GM21723 (cell line): ENCODE measurements at regions not wholly inside any gene's neighbourhood (a gene's known extent, or its start where the extent isn't known, plus 50 kb on each side); places are given as distances from the start of the nearest gene placed in this dataset.
"Not testable (repeated sequence)": the region's sequence is repeated elsewhere in the genome, so short reads cannot be mapped to it uniquely, and the experiment has no call there.

Source experiments
- ATAC-seq: cut with Tn5 transposase; IDR thresholded peaks from one replicate; pipeline ENCODE4 v1.9.1; 2021; ENCODE audit warnings: mild to moderate bottlenecking, moderate library complexity; ENCODE audit not compliant: unreplicated experiment

- no peak for ATAC-seq
Observed at GRCh38 chr7:109696723-109697122, 1127.0 kb downstream of the DNAJB9 start.

DNA sequence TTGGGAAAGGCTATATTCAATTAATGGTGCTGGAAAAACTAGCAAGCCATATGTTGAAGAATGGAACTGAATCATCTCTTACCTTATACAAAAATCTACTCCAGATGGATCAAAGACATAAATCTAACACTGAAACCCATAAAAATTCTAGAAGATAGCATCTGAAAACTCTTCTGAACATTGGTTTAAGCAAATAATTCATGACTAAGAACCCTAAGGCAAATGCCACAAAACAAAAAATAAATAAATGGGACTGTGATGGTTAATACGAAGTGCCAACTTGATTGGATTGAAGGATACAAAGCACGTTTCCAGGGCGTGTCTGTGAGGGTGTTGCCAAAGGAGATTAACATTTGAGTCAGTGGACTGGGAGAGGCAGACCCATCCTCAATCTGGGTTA lies 1130.0 kb downstream of the DNAJB9 start:
- ATAC-seq = no peak

DNA sequence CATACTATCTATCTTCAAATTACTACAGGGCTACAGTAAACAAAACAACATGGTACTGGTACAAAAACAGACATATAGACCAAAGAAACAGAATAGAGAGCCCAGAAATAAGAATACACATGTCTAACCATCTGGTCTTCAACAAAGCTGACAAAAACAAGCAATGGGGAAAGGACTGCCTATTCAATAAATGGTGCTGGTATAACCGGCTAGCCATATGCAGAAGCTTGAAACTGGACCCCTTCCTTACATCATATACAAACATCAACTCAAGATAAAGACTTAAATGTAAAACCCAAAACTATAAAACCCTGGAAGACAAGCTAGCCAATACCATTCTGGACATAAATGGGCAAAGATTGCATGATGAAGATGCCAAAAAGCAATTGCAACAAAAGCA lies 1143.7 kb downstream of the DNAJB9 start:
- ATAC-seq = no peak

GRCh38 chr7:109719359-109719758 lies 1149.7 kb downstream of the DNAJB9 start:
- ATAC-seq = not testable (repeated sequence)

- ATAC-seq = no peak
Observed at GRCh38 chr7:109734601-109735000, 1164.9 kb downstream of the DNAJB9 start.

- ATAC-seq = no peak
Observed at GRCh38 chr7:109735881-109736280, 1166.2 kb downstream of the DNAJB9 start.

DNA sequence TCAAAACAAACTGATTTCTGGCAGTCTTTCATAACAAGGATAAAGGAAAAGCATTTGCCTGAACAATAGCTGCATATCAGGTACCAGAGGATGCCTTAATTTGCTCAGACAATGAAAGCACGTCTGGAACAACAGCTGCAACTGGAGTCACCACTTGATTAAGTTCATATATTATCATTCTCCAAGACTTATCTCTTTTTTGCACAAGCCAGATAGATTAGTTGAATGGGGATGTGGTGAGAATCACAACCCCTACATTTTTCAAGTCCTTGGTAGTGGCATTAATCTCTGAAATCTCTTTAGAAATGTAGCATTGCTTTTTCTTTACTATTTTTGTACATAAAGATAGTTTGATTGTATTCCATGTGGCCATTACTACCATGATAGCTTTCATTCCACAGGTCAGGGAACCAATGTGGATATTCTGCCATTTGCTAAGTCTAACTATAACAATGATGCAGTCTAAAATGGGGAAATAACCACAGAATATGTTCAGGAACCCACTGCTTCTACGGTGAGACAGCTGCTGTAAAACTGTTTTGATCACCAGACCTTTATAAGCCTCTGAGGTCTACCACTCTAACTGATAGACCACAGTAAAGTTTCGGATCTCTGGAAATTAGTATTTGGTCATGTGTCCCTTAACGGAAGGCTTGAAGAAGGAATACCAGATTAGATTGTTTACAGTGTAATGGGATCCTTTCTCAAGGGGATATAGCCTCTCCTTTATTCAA lies 1176.2 kb downstream of the DNAJB9 start:
- ATAC-seq = no peak

- ATAC-seq = no peak
Observed at GRCh38 chr7:109751241-109751640, 1181.6 kb downstream of the DNAJB9 start.

GRCh38 chr7:109752068-109752467 lies 1182.4 kb downstream of the DNAJB9 start:
- ATAC-seq = no peak

- ATAC-seq = no peak
Observed at GRCh38 chr7:109757713-109758112, 1188.0 kb downstream of the DNAJB9 start.

DNA sequence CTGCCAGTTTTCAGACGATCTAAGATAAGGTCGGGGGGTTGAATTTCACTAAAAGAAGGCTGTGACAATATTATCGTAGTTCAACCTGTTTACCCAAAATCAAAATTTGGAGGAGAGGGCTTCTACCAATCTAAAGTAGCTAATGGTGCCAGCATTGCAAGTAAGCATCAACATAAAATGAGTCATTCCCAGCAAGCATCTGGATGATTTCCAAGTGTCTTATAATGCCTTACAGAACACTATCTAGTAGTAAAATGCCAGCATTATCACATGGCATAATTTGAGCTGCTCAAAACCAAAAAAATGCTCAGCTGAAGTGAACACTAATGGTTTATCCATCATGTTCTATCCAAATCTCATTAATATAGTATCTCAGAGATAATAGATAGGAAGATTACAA lies 1193.9 kb downstream of the DNAJB9 start:
- ATAC-seq = no peak

DNA sequence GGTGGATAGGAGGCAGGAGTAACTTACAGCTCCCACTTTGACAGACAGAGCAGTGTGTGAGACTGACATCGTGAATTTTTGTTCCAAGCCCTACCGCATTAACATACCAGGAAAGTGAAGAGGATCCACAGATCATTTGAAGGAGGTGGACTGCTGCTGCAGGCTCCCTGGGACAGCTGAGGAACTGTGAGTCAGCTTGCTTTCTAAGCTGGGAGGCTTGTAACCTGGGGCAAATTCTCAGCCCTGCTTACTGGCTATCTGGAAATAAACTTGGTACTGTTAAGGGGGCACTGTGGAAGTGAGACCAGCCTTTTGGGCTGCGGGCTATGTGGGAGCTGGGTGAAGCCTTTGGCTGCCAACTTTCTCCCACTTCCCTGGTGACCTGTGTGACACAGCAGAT lies 1202.5 kb downstream of the DNAJB9 start:
- ATAC-seq = no peak

- no peak for ATAC-seq
Observed at GRCh38 chr7:109782806-109783205, 1213.1 kb downstream of the DNAJB9 start.

GRCh38 chr7:109806548-109806947 lies 1236.9 kb downstream of the DNAJB9 start:
- ATAC-seq = no peak

DNA sequence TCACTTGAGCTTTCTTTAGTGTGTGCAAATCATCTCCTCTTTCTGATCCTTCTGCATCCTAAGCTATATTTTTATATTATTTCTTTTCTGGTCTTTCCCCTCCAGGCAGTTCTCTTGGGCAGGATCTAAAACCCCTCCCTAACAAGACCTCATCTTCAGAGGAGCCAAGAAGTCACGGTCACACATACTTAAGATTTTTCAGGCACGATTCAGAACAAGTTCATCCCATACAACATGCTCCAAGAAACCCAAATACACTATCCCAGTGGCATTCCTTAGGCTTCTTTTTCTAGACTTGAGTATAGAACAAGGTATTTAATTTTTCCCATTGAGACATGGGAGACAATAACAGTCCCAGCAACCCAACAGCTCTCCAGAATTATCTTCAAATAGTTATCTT lies 1251.5 kb downstream of the DNAJB9 start:
- ATAC-seq = no peak

GRCh38 chr7:109834851-109835250 lies 1256.1 kb upstream of the LRRN3 start:
- no peak for ATAC-seq

- ATAC-seq = no peak
Observed at GRCh38 chr7:109835577-109835976, 1255.3 kb upstream of the LRRN3 start.

DNA sequence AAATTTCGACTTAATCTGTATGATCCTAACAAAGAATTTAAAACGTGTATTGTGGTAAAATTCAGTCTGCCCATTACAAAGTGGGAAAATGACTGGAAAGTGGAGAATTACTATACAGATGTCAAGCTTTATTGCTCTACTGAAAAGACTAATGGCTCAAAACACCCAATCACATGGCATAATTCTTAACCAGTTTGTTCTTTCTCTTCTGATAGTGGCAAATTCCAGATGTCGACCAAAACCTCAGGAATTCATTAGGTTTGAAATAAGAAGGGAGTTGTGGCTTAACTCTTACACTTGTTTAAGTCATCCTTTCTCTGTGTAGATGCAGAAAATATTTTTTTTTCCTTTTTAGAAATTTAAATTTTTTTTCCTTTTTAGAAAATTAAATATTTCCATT lies 1254.9 kb upstream of the LRRN3 start:
- no peak for ATAC-seq

DNA sequence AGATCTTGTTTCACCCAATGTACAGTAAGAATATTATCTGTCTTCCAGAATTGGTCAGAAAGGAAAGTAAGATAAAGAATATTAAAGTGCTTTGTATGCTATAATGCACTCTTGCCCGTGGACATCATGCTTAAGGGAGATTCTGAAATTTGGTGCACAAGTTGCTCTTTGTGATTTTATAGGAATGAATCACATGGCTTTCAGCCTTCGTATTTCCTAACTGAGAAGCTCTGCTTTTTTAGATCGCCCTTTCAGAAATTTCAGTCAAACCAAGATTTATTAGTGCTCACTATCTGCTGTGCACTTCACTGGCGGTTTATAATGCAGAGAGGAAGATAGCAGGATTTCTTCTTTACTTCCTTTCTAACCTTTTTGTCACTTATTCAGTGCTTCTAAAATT lies 1248.5 kb upstream of the LRRN3 start:
- no peak for ATAC-seq

DNA sequence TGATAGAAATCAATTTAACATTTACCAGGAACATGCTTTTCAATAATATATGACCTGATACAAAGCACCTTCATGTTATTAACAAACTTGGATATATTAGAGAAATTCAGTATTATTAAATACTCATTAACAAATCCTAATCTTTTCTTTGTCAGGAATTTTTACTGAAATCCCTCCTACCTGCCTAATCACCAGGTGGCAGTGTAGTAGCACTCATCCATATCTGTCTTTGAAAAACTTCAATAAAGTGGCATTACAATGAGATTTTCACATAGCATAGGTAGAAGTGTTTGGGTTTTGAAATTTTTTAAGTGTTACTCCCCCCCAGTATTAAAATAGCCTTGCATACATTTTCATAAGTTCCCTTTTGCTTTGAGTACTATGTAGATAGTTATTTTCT lies 1246.6 kb upstream of the LRRN3 start:
- ATAC-seq = no peak

DNA sequence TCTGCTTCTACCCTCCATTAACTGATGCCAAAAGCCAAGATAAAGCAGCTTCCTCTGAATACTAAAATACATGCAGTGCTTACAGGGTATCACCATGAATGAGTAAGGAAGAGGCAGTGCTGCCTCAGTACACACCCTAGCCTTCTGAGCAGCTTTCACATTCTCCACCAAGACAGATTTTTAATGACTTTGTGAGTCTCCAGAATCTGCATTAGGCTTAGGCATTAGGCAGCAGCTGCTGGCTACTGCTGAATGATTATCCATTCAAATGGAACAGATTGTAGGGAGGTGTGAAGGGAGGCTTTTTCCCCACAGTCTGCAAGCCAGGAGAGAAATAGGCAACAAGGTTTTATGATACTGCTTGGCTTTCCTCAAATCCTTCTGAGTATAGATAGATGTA lies 1226.7 kb upstream of the LRRN3 start:
- no peak for ATAC-seq

DNA sequence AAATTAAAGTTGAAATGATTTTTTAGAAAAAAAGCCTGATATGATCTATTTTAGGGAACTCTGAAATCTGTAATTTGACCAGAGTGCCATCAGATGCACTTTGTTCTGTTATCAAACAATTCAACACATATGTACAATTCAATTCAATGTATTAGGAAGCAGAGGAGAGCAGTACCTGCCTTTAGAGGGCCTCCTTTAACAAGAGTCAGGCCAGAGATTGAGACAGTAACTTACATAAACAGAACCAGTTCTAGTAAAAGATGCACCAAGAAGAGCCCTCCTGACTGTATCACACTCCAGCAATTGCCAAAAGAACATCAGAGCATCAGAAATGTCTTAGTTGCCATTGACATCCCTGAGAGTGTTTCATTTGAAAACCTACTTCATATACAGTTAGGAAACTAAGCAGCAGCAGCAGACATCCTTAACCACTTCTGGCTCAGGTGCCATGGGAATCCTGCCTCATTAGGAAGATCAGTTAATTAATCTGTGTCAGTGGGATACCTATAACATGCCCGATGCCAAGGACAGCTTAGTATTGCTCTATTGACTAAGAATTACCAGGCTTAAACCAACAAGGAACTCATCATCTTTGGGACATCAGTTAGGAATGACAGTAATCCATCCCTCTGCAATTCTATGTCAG lies 1222.6 kb upstream of the LRRN3 start:
- ATAC-seq = no peak

- ATAC-seq = no peak
Observed at GRCh38 chr7:109873296-109873695, 1217.6 kb upstream of the LRRN3 start.
